Right atrium auricular region (tissue), 2 donors: ENCODE measurements at regions not wholly inside any gene's neighbourhood (a gene's known extent, or its start where the extent isn't known, plus 50 kb on each side); places are given as distances from the start of the nearest gene placed in this dataset.

Experiments used
- DNase-seq: peaks from one replicate; pipeline ENCODE4 v3.0.0-alpha.2; 2019; ENCODE audit warnings: low spot score
- H3K27ac ChIP-seq, 2 donors: fragments of 200-600 bp; sonication (generic); 1 replicate in 1 of 2; 2 replicates in 1 of 2; pipeline ENCODE4 v1.5.1; 2016 to 2019
- H3K27me3 ChIP-seq, 2 donors: fragments of 200-600 bp; sonication (generic); one replicate each; pipeline versions ENCODE4 v1.5.1 to v1.6.0; 2017 to 2019
- H3K36me3 ChIP-seq: fragments of 200-600 bp; sonication (generic); one replicate; pipeline ENCODE4 v1.5.1; 2016
- H3K4me1 ChIP-seq, 2 donors: fragments of 200-600 bp; sonication (generic); one replicate each; pipeline versions ENCODE4 v1.5.1 to v1.6.0; 2017 to 2019
- H3K4me3 ChIP-seq, 2 donors: fragments of 200-600 bp; sonication (generic); 1 replicate in 1 of 2; 2 replicates in 1 of 2; pipeline ENCODE4 v1.5.1; 2017 to 2019; ENCODE audit warnings: mild to moderate bottlenecking in 1 of 2, moderate library complexity in 1 of 2
- H3K9me3 ChIP-seq, 2 donors: fragments of 200-600 bp; sonication (generic); one replicate each; pipeline ENCODE4 v1.5.1; 2019
- TF ChIP-seq, protein P1 (sequence below), 2 donors: fragments of 200-600 bp; sonication (generic); IDR thresholded peaks; one replicate each; pipeline ENCODE4 v1.5.1; 2019; ENCODE audit warnings: antibody characterized with exemption in 2 of 2

- H3K4me1 ChIP-seq, result peaks cover 0 to 25% of the 10 kb centered on the region in 2 donors
- H3K27me3 ChIP-seq, result no peaks in the 10 kb centered on the region
- no peak overlapping the region for H3K4me3 ChIP-seq
- no peak for DNase-seq
- no peaks in the 10 kb centered on the region for H3K36me3 ChIP-seq
- TF ChIP-seq, protein P1, sequence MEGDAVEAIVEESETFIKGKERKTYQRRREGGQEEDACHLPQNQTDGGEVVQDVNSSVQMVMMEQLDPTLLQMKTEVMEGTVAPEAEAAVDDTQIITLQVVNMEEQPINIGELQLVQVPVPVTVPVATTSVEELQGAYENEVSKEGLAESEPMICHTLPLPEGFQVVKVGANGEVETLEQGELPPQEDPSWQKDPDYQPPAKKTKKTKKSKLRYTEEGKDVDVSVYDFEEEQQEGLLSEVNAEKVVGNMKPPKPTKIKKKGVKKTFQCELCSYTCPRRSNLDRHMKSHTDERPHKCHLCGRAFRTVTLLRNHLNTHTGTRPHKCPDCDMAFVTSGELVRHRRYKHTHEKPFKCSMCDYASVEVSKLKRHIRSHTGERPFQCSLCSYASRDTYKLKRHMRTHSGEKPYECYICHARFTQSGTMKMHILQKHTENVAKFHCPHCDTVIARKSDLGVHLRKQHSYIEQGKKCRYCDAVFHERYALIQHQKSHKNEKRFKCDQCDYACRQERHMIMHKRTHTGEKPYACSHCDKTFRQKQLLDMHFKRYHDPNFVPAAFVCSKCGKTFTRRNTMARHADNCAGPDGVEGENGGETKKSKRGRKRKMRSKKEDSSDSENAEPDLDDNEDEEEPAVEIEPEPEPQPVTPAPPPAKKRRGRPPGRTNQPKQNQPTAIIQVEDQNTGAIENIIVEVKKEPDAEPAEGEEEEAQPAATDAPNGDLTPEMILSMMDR (IDR thresholded peaks at IDR 0.05), result no peak
- no peak overlapping the region for H3K27ac ChIP-seq
- no peaks in the 10 kb centered on the region for H3K9me3 ChIP-seq
These were observed 85.8 kb upstream of the KCNJ15 start for GRCh38 chr21:38170704-38171682.

DNA sequence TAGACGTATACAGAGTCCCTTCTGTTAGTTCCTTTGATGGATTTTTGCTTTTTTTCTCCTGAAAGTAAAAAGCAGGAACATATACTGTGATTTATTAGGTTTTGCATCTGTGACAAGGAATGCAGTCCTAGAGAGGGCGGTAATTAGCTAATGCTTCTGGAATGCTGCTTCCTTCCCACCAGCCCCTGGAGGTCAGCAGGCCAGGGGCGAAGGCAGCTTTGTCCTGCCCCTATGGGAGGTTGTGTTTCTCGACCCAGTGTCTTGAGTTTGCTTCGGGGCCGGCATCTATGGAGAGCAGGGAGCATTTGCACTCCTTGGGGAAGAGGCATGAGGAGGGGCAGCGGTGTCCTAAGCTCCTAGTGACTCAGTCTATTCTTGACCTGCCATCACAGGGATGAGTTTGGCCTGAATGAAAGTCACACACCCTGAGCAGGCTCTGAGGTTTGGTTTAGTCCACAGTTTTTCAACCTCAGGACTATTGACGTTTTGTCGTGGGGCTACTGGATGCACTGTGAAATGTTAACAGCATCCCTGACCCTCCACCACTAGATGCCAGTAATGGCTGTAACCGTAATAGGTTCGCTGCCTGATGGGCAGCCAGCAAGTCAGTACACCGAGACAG is 85.0 kb upstream of the KCNJ15 start:
- TF ChIP-seq, protein P1 (IDR thresholded peaks at IDR 0.05), result no peak
- Histone ChIP-seq H3K9me3 (no peaks in the 10 kb centered on the region), H3K36me3 (no peaks in the 10 kb centered on the region), H3K4me1 (peaks cover 0 to 18% of the 10 kb centered on the region in 2 donors), H3K4me3 (no peak overlapping the region), H3K27ac (no peak overlapping the region), H3K27me3 (no peaks in the 10 kb centered on the region)
- DNase-seq, result no peak

DNA sequence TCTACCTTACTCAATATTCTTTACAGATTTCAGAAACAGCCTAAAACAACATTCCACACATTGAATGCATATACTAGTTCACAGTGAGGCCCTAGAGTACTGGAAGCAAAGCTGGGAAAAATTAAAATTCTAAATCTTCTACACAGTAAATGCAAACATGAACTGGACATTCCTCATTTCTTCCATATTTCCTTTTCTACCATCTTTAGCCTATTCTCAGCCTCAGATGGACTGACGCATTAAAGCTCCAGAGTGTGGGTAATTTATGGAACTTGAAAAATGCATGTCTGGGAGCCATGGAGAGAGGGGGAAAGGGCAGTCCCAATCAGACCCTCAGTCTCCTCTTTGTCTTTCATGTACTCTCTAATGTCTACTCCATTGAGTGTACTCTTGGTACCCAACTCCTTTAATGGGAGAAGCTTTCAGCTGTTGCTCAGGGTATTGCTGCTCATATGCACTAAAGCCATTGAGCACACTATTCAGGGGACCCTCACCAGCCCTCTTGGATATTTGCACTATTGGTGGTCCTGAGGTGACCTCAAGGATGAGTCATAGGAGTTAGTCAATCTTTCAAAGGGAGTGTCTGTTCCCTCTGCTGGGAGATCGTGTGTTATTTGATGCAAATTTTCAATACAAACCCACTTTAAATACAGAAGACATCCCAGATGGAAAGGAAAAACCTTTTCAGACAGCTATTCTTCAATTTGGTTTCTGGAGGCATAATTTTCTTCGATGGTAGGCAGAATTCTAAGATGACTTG is 83.3 kb upstream of the KCNJ15 start:
- no peak for DNase-seq

GRCh38 chr21:38175306-38175705 is 81.5 kb upstream of the KCNJ15 start:
- Histone ChIP-seq H3K27ac (no peak overlapping the region), H3K4me1 (peaks cover 0 to 18% of the 10 kb centered on the region in 2 donors), H3K4me3 (no peak overlapping the region), H3K27me3 (no peaks in the 10 kb centered on the region), H3K9me3 (no peaks in the 10 kb centered on the region), H3K36me3 (no peaks in the 10 kb centered on the region)
- DNase-seq, result no peak
- TF ChIP-seq, protein P1 (IDR thresholded peaks at IDR 0.05), result no peak

More for the DNA sequence above, 83.3 kb upstream of the KCNJ15 start:
- no peak overlapping the region for H3K4me3 ChIP-seq
- TF ChIP-seq, protein P1 (IDR thresholded peaks at IDR 0.05), result no peak
- H3K4me1 ChIP-seq, result peaks cover 0 to 18% of the 10 kb centered on the region in 2 donors
- H3K36me3 ChIP-seq, result no peaks in the 10 kb centered on the region
- no peaks in the 10 kb centered on the region for H3K27me3 ChIP-seq
- no peaks in the 10 kb centered on the region for H3K9me3 ChIP-seq
- H3K27ac ChIP-seq, result no peak overlapping the region

GRCh38 chr21:38177919-38178652 is 78.7 kb upstream of the KCNJ15 start:
- DNase-seq, result no peak
- Histone ChIP-seq H3K9me3 (no peaks in the 10 kb centered on the region), H3K27ac (no peak overlapping the region), H3K4me1 (no peaks in the 10 kb centered on the region), H3K27me3 (no peaks in the 10 kb centered on the region), H3K36me3 (no peaks in the 10 kb centered on the region), H3K4me3 (no peak overlapping the region)
- TF ChIP-seq, protein P1 (IDR thresholded peaks at IDR 0.05), result no peak
